ENCODE measurements at regions not wholly inside any gene's neighbourhood (a gene's known extent, or its start where the extent isn't known, plus 50 kb on each side); places are given as distances from the start of the nearest gene placed in this dataset.

GRCh38 chr6:166004471-166004870 lies 163.2 kb downstream of the TBXT start:
- Histone ChIP-seq H2AFZ (no peak overlapping the region), H3K4me3 (no peak overlapping the region), H3K4me2 (no peak overlapping the region), H3K36me3 (replicated peaks; ENCODE audit: insufficient read depth, low read depth) (no peaks in the 10 kb centered on the region), H3K79me2 (no peaks in the 10 kb centered on the region), H4K20me1 (ENCODE audit: insufficient read depth, poor library complexity, severe bottlenecking) (no peaks in the 10 kb centered on the region), H3K27ac (no peak overlapping the region), H3K9me2 (replicated peaks; ENCODE audit: insufficient read depth) (no peaks in the 10 kb centered on the region), H3K4me1 (ENCODE audit: insufficient read depth) (peaks cover 23% of the 10 kb centered on the region), H3K9me3 (ENCODE audit: low read depth) (no peaks in the 10 kb centered on the region), H3K27me3 (peaks cover 33% of the 10 kb centered on the region)
- 93% methylated on average over 9 of the region's 9 CpGs for WGBS (ENCODE audit: low lambda C conversion rate, missing lambda C conversion rate)
- TF ChIP-seq EZH2phosphoT487 (IDR thresholded peaks at IDR 0.05; ENCODE audit: low read depth, severe bottlenecking, unreplicated experiment) (no peak), CTCF (IDR thresholded peaks at IDR 0.05; ENCODE audit: poor library complexity) (no peak)
- DNase-seq (ENCODE audit: low spot score): no peak

- TF ChIP-seq EZH2phosphoT487 (IDR thresholded peaks at IDR 0.05; ENCODE audit: low read depth, severe bottlenecking, unreplicated experiment): no peak
- TF ChIP-seq CTCF (IDR thresholded peaks at IDR 0.05; ENCODE audit: poor library complexity): no peak
- no peak for TF ChIP-seq EZH2 (IDR thresholded peaks at IDR 0.05; ENCODE audit: borderline replicate concordance)
- no peaks in the 10 kb centered on the region for H3K9me3 ChIP-seq (ENCODE audit: low read depth)
- H3K79me2 ChIP-seq: no peaks in the 10 kb centered on the region
- H3K36me3 ChIP-seq (replicated peaks; ENCODE audit: insufficient read depth, low read depth): no peaks in the 10 kb centered on the region
- no peak overlapping the region for H3K4me3 ChIP-seq
- no peak for DNase-seq (ENCODE audit: low spot score)
- WGBS (ENCODE audit: low lambda C conversion rate, missing lambda C conversion rate): 12% methylated on average over 3 of the region's 3 CpGs
- peaks cover 24% of the 10 kb centered on the region for H3K27me3 ChIP-seq
- H4K20me1 ChIP-seq (ENCODE audit: insufficient read depth, poor library complexity, severe bottlenecking): no peaks in the 10 kb centered on the region
- H2AFZ ChIP-seq: no peak overlapping the region
- H3K4me1 ChIP-seq (ENCODE audit: insufficient read depth): peaks cover 20% of the 10 kb centered on the region
- H3K9me2 ChIP-seq (replicated peaks; ENCODE audit: insufficient read depth): no peaks in the 10 kb centered on the region
- H3K4me2 ChIP-seq: no peak overlapping the region
- H3K27ac ChIP-seq: no peak overlapping the region
Measured at GRCh38 chr6:166003569-166003968, 164.1 kb downstream of the TBXT start.

- no peak for DNase-seq (ENCODE audit: low spot score)
- Histone ChIP-seq H3K27me3 (peaks cover 2% of the 10 kb centered on the region), H3K9me2 (replicated peaks; ENCODE audit: insufficient read depth) (no peaks in the 10 kb centered on the region), H2AFZ (no peak overlapping the region), H3K36me3 (replicated peaks; ENCODE audit: insufficient read depth, low read depth) (no peaks in the 10 kb centered on the region), H3K4me3 (no peak overlapping the region), H3K4me1 (ENCODE audit: insufficient read depth) (peaks cover 6% of the 10 kb centered on the region), H3K79me2 (no peaks in the 10 kb centered on the region), H3K9me3 (ENCODE audit: low read depth) (no peaks in the 10 kb centered on the region), H4K20me1 (ENCODE audit: insufficient read depth, poor library complexity, severe bottlenecking) (no peaks in the 10 kb centered on the region), H3K4me2 (no peak overlapping the region), H3K27ac (no peak overlapping the region)
- no peak for TF ChIP-seq EZH2phosphoT487 (IDR thresholded peaks at IDR 0.05; ENCODE audit: low read depth, severe bottlenecking, unreplicated experiment)
- no peak for TF ChIP-seq CTCF (IDR thresholded peaks at IDR 0.05; ENCODE audit: poor library complexity)
- no peak for TF ChIP-seq EZH2 (IDR thresholded peaks at IDR 0.05; ENCODE audit: borderline replicate concordance)
- WGBS (ENCODE audit: low lambda C conversion rate, missing lambda C conversion rate): 83% methylated on average over 9 of the region's 9 CpGs
Measured at GRCh38 chr6:166001359-166001758, 166.3 kb downstream of the TBXT start.

- H2AFZ ChIP-seq: no peak overlapping the region
- no peaks in the 10 kb centered on the region for H4K20me1 ChIP-seq (ENCODE audit: insufficient read depth, poor library complexity, severe bottlenecking)
- no peak overlapping the region for H3K27ac ChIP-seq
- no peak for DNase-seq (ENCODE audit: low spot score)
- H3K27me3 ChIP-seq: peaks cover 4% of the 10 kb centered on the region
- no peak for TF ChIP-seq EZH2phosphoT487 (IDR thresholded peaks at IDR 0.05; ENCODE audit: low read depth, severe bottlenecking, unreplicated experiment)
- TF ChIP-seq EZH2 (IDR thresholded peaks at IDR 0.05; ENCODE audit: borderline replicate concordance): no peak
- TF ChIP-seq CTCF (IDR thresholded peaks at IDR 0.05; ENCODE audit: poor library complexity): no peak
- H3K79me2 ChIP-seq: no peaks in the 10 kb centered on the region
- no peak overlapping the region for H3K4me3 ChIP-seq
- no peaks in the 10 kb centered on the region for H3K9me2 ChIP-seq (replicated peaks; ENCODE audit: insufficient read depth)
- no peaks in the 10 kb centered on the region for H3K9me3 ChIP-seq (ENCODE audit: low read depth)
- 87% methylated on average over 8 of the region's 8 CpGs for WGBS (ENCODE audit: low lambda C conversion rate, missing lambda C conversion rate)
- no peaks in the 10 kb centered on the region for H3K4me1 ChIP-seq (ENCODE audit: insufficient read depth)
- H3K4me2 ChIP-seq: no peak overlapping the region
- no peaks in the 10 kb centered on the region for H3K36me3 ChIP-seq (replicated peaks; ENCODE audit: insufficient read depth, low read depth)
Measured at GRCh38 chr6:165999279-165999678, 168.4 kb downstream of the TBXT start.

All from hepatocyte (in vitro differentiated cells).